ENCODE measurements at regions not wholly inside any gene's neighbourhood (a gene's known extent, or its start where the extent isn't known, plus 50 kb on each side); places are given as distances from the start of the nearest gene placed in this dataset.

DNA sequence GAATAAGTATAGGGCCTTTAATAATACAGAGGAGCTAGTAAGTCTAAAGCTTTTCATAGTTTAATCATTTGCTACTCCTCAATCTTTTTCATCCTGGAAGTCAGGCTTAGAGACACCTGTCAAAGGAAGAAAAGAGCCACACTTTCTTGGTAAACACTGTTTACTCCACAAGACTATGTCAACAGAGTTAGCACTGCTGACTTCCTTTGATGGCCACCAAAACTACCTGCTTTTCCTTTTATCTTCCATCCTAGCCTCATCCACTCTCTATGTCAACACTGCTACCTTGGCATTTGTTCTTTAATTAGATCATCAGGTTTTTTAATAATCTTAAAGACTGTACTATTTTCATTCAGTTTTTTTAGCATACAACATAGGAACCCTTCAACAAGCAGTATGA, 106.2 kb downstream of the ELAPOR2 start:
- no peaks in the 10 kb centered on the region for H3K36me3 ChIP-seq (ENCODE audit: low read length)
- H3K9me2 ChIP-seq (replicated peaks; ENCODE audit: insufficient read depth, low read length), result no peaks in the 10 kb centered on the region
- H3K27me3 ChIP-seq (ENCODE audit: low read length), result no peaks in the 10 kb centered on the region
- no peak overlapping the region for H3K27ac ChIP-seq (ENCODE audit: low read depth, low read length)
- no peaks in the 10 kb centered on the region for H4K20me1 ChIP-seq (ENCODE audit: low read depth, low read length)
- no peak overlapping the region for H3K4me3 ChIP-seq (ENCODE audit: insufficient read depth, low read length, poor library complexity, severe bottlenecking)
- no peak overlapping the region for H2AFZ ChIP-seq (ENCODE audit: low read depth, low read length, severe bottlenecking)
- H3F3A ChIP-seq (ENCODE audit: insufficient read depth), result 0 out of 2 replicates have a peak, but pooled peaks cover 10% of the 10 kb centered on the region
- H3K9ac ChIP-seq (ENCODE audit: low read length), result no peak overlapping the region
- no peak overlapping the region for H3K4me2 ChIP-seq (ENCODE audit: low read depth, low read length, poor library complexity, severe bottlenecking)
- H3K79me2 ChIP-seq (ENCODE audit: insufficient read depth, low read length), result no peaks in the 10 kb centered on the region
- TF ChIP-seq, protein P1, sequence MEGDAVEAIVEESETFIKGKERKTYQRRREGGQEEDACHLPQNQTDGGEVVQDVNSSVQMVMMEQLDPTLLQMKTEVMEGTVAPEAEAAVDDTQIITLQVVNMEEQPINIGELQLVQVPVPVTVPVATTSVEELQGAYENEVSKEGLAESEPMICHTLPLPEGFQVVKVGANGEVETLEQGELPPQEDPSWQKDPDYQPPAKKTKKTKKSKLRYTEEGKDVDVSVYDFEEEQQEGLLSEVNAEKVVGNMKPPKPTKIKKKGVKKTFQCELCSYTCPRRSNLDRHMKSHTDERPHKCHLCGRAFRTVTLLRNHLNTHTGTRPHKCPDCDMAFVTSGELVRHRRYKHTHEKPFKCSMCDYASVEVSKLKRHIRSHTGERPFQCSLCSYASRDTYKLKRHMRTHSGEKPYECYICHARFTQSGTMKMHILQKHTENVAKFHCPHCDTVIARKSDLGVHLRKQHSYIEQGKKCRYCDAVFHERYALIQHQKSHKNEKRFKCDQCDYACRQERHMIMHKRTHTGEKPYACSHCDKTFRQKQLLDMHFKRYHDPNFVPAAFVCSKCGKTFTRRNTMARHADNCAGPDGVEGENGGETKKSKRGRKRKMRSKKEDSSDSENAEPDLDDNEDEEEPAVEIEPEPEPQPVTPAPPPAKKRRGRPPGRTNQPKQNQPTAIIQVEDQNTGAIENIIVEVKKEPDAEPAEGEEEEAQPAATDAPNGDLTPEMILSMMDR (IDR thresholded peaks at IDR 0.05; ENCODE audit: insufficient read depth, low read length, poor library complexity, severe bottlenecking), result no peak
- no peak for TF ChIP-seq EZH2phosphoT487 (conservative IDR thresholded peaks at IDR 0.05; ENCODE audit: low read length)
- H3K9me3 ChIP-seq (ENCODE audit: insufficient read depth, low read length), result no peaks in the 10 kb centered on the region

DNA sequence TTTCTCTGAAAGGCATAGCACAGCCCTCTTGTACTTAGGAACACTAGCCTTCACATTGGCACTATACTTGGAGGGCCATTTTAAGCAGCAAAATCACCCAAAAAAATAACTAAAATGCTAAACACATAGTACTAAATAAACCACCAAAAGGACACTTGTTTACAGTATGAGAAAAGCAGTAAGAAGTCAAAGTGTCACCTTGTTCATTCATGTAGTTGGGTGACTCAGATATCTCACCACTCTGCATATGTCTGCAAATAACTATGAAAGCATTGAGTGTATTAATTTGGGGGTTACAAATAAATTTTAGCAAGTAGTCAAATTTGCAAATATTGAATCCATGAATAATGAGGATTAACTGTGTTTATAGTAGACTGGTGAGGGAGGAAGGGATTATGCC, 107.6 kb downstream of the ELAPOR2 start:
- Histone ChIP-seq H3K9ac (ENCODE audit: low read length) (no peak overlapping the region), H3F3A (ENCODE audit: insufficient read depth) (0 out of 2 replicates have a peak, but pooled peaks cover 10% of the 10 kb centered on the region), H3K27ac (ENCODE audit: low read depth, low read length) (no peak overlapping the region), H3K4me3 (ENCODE audit: insufficient read depth, low read length, poor library complexity, severe bottlenecking) (no peak overlapping the region), H4K20me1 (ENCODE audit: low read depth, low read length) (no peaks in the 10 kb centered on the region), H3K4me2 (ENCODE audit: low read depth, low read length, poor library complexity, severe bottlenecking) (no peak overlapping the region), H3K9me3 (ENCODE audit: insufficient read depth, low read length) (no peaks in the 10 kb centered on the region), H2AFZ (ENCODE audit: low read depth, low read length, severe bottlenecking) (no peak overlapping the region), H3K27me3 (ENCODE audit: low read length) (no peaks in the 10 kb centered on the region), H3K79me2 (ENCODE audit: insufficient read depth, low read length) (no peaks in the 10 kb centered on the region), H3K36me3 (ENCODE audit: low read length) (no peaks in the 10 kb centered on the region), H3K9me2 (replicated peaks; ENCODE audit: insufficient read depth, low read length) (no peaks in the 10 kb centered on the region)
- TF ChIP-seq, protein P1 (IDR thresholded peaks at IDR 0.05; ENCODE audit: insufficient read depth, low read length, poor library complexity, severe bottlenecking), result no peak
- TF ChIP-seq EZH2phosphoT487 (conservative IDR thresholded peaks at IDR 0.05; ENCODE audit: low read length), result no peak

DNA sequence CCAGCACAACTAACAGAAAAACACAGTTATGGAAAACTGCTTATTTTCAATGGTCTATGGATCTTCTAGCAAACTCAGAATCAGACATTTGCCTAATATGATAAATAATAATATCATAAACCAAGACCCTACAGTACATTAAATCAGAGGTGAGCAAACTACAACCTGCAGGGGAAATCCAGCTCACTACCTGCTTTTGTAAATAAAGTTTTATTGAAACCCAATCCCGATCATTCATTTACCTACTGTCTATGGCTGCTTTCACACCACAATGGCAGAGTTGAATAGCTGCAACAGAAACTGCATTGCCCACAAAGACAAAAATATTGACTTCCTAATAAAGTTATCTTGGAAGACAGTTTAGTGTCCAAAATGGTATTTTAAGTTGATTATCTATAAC, 108.5 kb downstream of the ELAPOR2 start:
- peak overlapping the region; percentile 4 for H3K4me2 ChIP-seq (ENCODE audit: low read depth, low read length, poor library complexity, severe bottlenecking)
- no peak for TF ChIP-seq EZH2phosphoT487 (conservative IDR thresholded peaks at IDR 0.05; ENCODE audit: low read length)
- TF ChIP-seq, protein P1 (IDR thresholded peaks at IDR 0.05; ENCODE audit: insufficient read depth, low read length, poor library complexity, severe bottlenecking), result no peak
- no peak overlapping the region for H2AFZ ChIP-seq (ENCODE audit: low read depth, low read length, severe bottlenecking)
- no peaks in the 10 kb centered on the region for H3K9me3 ChIP-seq (ENCODE audit: insufficient read depth, low read length)
- no peak overlapping the region for H3K9ac ChIP-seq (ENCODE audit: low read length)
- H3K27ac ChIP-seq (ENCODE audit: low read depth, low read length), result peak overlapping the region; percentile 17; the same call in 1 of the 2 replicates
- H3K9me2 ChIP-seq (replicated peaks; ENCODE audit: insufficient read depth, low read length), result no peaks in the 10 kb centered on the region
- H3K4me3 ChIP-seq (ENCODE audit: insufficient read depth, low read length, poor library complexity, severe bottlenecking), result no peak overlapping the region
- H3F3A ChIP-seq (ENCODE audit: insufficient read depth), result 0 out of 2 replicates have a peak, but pooled peaks cover 10% of the 10 kb centered on the region
- H3K79me2 ChIP-seq (ENCODE audit: insufficient read depth, low read length), result no peaks in the 10 kb centered on the region
- H3K36me3 ChIP-seq (ENCODE audit: low read length), result no peaks in the 10 kb centered on the region
- H3K27me3 ChIP-seq (ENCODE audit: low read length), result no peaks in the 10 kb centered on the region
- no peaks in the 10 kb centered on the region for H4K20me1 ChIP-seq (ENCODE audit: low read depth, low read length)
